ENCODE measurements at regions not wholly inside any gene's neighbourhood (a gene's known extent, or its start where the extent isn't known, plus 50 kb on each side); places are given as distances from the start of the nearest gene placed in this dataset.

DNA sequence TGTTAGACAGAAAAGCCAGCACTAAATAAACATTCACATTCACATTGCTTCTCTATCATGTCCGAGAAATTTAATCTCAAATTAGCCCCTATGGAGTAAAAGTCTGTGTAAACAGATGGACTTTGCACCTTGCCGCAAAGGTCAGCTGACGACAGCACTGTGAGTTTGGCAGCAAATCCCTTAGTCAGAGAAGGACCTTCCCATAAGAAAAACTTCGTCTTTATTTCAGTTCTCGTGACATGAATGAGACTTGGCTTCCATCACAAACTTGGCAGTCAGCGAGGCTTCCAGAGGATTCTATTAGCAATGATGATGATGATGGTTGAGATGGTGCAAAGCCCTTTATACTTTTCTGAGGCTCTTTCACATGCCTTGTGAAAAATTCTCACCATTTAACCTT is 133.7 kb upstream of the IFNGR1 start:
- DNase-seq = no peak

- DNase-seq = no peak
Measured at GRCh38 chr6:137351890-137352289, 132.7 kb upstream of the IFNGR1 start.

DNA sequence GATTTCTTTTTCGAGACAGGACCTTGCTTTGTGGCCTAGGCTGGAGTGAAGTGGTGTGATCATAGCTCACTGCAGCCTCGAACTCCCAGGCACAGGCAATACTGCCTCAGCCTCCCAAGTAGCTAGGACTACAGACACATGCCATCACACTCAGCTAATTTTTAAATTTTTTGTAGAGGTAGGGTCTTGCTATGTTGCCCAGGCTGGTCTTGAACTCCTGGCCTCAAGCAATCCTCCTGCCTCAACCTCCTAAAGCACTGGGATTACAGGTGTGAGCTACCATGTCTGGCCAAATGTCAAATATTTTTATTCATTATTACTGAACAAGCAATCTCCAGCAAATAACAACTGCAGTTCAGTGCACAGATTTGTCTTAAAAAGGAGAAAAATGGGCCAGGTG is 131.7 kb upstream of the IFNGR1 start:
- no peak for DNase-seq

GRCh38 chr6:137349856-137350830 is 131.0 kb upstream of the IFNGR1 start:
- no peak for DNase-seq

GRCh38 chr6:137348777-137349176 is 129.6 kb upstream of the IFNGR1 start:
- DNase-seq = no peak

GRCh38 chr6:137343241-137343640 is 124.1 kb upstream of the IFNGR1 start:
- DNase-seq = no peak

GRCh38 chr6:137342607-137343190 is 123.5 kb upstream of the IFNGR1 start:
- no peak for DNase-seq

DNA sequence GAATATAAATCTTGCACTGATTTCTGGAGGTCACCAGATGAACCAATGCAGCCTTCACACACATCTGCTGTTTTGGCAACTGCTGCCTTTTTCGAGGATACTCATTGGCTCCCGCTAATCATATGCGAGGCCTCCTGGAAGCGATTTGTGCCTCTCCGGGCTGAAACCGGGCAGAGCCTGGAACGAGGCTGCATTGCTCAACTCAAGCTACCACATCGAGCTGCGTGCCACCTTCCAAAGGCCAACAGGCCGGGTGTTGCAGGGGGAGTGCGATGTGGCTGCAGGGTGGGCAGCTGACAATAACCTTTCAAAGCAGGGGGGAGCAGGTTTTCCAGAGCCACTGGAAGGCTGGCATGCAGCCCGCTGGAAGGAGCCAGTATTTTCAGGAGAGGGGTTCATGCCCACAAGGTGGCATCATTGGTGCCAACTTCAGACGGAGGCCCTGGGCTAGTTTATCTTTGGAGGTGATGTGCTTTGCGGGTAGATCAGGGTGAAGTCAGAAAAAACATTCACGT is 122.6 kb upstream of the IFNGR1 start:
- DNase-seq = peak; percentile 59

GRCh38 chr6:137339929-137340559 is 120.9 kb upstream of the IFNGR1 start:
- no peak for DNase-seq

DNA sequence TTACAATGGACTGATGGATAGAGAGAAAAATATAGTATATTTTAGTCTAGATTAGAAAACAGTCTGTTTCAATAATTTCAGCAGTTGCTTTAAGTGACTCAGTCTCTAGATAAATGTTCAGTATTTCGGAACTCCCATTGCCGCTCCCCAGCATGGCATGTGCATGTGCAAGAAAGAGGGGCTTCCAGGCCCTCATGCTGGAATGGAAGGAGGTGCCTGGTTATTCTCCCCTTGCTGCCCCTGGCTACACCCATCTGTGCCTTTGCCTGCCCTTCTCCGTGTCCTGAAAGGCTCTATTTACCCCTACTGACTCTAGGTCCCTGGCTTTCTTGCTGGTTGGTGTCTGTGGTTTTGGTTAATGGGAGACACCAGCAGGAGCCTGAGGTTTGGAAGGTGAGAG is 115.7 kb upstream of the IFNGR1 start:
- DNase-seq = no peak

DNA sequence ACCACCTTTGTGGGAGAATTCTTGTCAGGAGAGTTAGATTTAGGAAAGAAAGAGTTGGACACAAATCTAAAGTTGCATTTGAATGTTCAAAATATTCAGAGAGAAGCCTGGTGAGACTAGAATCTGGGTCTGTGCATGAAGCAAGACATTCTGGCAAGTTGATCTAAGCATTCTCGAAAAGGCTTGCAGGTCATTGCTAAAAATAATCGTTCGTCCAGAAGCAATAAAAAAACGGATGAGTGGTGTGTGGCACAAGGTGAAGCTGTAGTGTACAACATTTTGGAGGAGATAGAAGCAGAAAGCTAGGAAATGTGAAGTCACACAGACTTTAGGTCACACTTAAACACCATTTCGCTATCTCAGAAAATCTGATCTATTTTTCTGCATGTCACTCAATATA is 114.9 kb upstream of the IFNGR1 start:
- no peak for DNase-seq

DNA sequence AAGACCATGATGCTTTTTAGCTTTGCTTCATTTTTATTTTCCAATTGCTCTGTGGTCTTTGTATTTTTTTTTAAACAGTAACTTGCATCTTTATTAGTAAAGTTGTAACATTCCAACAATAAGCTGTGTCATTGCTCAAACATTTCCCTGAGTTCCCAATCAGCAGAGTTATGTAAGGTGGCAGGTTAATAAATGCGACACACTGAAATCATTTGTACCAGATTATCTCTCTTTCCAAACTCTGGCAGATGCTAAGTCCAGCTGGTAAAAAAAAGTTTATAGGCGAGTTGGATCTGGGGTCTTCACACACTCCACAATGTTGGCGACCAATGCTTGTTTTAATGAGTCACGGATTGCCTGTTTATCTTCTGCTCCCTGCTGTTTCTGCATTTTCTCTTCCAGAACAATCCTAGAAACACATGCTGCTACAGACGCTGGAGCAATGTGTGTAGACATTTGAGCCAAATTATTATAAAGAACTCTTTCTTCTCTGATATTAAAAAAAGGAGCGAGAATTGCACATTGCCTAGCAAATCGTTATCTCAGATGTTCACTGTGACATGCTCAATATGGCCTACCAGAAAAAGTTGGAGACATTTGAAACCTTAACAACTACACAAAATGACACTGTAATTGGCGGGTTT is 113.6 kb upstream of the IFNGR1 start:
- no peak for DNase-seq

GRCh38 chr6:137323860-137324259 is 104.7 kb upstream of the IFNGR1 start:
- no peak for DNase-seq

DNA sequence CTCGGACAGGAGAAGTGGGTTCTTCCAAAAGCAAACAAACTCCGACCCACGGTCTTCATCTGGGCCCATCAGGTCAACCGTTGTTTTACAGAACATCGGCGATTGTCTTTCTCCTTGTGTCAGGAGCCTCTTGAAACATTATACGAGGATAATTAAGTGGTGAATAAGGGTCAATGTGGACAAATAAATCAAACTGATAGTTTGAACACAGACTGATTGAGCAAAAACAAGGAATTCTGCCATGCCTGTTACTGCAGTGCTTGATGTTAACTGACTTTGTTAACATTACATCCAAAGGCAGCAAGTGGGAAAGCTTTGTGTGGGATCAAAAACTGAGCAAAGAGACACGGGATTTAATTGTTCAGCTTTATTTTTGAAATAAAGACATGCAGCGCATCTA is 101.1 kb upstream of the IFNGR1 start:
- no peak for DNase-seq

GRCh38 chr6:137316626-137317025 is 97.4 kb upstream of the IFNGR1 start:
- DNase-seq = no peak

DNA sequence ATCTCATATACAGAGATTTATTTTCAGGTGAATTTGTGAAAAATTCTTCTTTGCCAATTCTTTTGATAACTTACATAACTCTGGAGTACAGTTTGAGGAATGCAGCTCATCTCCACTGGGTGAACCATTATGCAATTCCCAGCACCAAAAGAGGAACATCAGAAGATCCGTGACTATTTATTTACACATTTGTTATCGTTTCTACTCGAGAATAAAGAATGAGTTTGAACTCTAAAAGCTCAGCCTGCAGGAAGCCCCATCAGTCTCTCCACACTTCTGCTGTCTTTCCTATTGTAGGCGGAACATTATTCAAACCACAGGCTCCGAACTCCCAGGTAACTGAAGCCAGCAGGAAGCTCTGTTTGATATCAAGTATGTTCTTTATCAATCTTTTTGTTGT is 95.9 kb upstream of the IFNGR1 start:
- DNase-seq = no peak

DNA sequence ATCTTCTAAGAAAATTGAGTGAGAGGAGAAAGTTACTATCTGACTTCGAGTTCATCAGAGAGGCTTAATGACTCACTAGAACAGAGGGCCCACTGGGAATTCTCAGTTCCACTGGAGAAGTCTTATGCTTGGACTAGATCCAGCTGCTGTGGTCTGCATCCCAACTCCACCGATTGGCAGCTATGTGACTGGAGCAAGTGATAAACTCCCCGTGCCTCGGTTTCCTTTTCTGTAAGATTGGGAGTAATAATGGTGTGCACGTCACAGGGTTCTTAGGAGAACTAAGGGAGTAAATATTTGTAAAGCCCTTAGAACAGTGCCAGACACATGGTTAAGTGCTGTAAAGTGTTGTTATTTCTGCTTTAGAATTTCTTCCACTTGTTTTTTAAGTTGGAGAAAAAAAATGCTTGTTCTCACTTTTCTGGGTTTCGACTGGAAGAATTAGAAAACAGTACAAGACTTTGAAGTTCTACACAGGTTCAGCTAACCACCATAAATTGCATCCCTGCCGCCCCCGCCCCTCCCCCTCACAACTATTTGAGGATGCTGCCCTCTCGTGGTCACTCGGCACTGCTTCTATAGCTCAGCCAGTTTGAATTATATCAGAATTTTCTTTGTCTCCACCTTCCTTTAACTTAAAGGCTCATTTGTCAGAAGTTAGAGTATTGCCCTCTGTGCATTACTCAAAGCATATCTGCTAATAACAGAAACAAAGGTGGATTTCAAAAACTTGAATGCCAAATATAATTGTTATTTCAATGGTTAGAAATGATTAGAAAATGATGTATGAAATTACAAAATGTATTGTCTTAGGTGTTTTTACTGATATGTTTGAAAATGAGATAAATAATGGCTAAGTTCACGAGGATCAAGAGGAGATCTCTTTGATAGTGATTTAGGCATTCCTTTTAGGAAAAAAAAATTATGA is 95.0 kb upstream of the IFNGR1 start:
- DNase-seq = peak; percentile 73

DNA sequence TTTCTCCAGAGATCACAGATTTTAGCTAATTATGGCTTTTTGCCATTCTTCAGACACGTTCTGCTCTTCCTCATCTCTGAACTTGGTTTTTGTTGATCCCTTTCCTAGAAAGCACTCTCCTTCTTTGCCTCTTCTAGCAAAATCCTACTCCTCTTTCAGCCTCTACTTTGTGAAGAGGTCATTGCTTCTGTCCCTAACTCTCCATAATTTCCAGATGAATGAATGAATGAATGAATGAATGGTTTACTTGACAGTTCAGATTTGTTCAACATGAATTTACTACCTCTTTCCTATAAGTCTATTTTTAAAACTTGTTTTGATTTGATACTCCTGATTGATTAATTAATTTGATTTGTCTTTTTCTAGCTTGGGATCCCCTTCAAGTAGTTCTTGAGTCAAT is 94.0 kb upstream of the IFNGR1 start:
- DNase-seq = no peak

- DNase-seq = no peak
Measured at GRCh38 chr6:137311940-137312339, 92.8 kb upstream of the IFNGR1 start.

- no peak for DNase-seq
Measured at GRCh38 chr6:137309078-137309762, 90.0 kb upstream of the IFNGR1 start.

DNA sequence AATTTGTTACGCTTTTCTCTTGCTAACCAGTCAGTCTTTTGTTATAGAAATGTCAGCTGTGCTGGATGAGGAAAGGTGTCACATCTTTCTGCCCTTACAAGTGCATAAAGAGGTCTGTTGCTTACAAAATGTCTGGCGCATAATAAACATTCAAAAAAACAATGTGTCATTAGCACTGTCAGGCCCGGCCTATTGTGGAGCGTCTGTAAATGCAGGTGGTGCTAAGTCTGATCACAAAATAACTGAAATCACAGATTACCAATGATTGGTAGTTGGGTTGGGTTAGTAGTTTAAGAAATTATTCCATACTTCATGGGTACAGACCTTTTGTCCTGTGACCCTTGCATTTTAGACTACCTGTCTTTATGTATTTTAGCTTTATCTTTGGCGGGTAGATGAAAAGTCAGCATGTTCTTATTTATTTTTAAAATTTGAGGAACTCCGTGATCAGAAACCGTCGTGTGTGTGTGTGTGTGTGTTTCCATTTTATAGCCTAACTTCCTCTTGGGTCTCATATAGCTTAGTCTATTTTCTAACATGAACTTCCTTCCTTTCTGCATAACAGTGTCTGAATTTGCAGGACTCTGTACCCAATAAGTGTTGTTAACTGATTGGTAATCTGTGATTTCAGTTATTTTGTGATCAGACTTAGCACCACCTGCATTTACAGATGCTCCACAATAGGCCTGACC is 88.1 kb upstream of the IFNGR1 start:
- DNase-seq = no peak
